ENCODE measurements at regions not wholly inside any gene's neighbourhood (a gene's known extent, or its start where the extent isn't known, plus 50 kb on each side); places are given as distances from the start of the nearest gene placed in this dataset.

- TF ChIP-seq, protein P1, sequence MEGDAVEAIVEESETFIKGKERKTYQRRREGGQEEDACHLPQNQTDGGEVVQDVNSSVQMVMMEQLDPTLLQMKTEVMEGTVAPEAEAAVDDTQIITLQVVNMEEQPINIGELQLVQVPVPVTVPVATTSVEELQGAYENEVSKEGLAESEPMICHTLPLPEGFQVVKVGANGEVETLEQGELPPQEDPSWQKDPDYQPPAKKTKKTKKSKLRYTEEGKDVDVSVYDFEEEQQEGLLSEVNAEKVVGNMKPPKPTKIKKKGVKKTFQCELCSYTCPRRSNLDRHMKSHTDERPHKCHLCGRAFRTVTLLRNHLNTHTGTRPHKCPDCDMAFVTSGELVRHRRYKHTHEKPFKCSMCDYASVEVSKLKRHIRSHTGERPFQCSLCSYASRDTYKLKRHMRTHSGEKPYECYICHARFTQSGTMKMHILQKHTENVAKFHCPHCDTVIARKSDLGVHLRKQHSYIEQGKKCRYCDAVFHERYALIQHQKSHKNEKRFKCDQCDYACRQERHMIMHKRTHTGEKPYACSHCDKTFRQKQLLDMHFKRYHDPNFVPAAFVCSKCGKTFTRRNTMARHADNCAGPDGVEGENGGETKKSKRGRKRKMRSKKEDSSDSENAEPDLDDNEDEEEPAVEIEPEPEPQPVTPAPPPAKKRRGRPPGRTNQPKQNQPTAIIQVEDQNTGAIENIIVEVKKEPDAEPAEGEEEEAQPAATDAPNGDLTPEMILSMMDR (IDR thresholded peaks at IDR 0.05) = no peak
- no peak for TF ChIP-seq POLR2A (IDR thresholded peaks at IDR 0.05)
Observed at GRCh38 chr2:2974982-2975381, 402.6 kb downstream of the EIPR1 start.

Measured in body of pancreas (tissue), 4 donors.